GM19372 (cell line): ENCODE measurements at regions not wholly inside any gene's neighbourhood (a gene's known extent, or its start where the extent isn't known, plus 50 kb on each side); places are given as distances from the start of the nearest gene placed in this dataset.

Experiments
- ATAC-seq: cut with Tn5 transposase; IDR thresholded peaks from one replicate; pipeline ENCODE4 v1.9.1; 2021; ENCODE audit warnings: mild to moderate bottlenecking, low read depth, moderate library complexity; ENCODE audit not compliant: unreplicated experiment

DNA sequence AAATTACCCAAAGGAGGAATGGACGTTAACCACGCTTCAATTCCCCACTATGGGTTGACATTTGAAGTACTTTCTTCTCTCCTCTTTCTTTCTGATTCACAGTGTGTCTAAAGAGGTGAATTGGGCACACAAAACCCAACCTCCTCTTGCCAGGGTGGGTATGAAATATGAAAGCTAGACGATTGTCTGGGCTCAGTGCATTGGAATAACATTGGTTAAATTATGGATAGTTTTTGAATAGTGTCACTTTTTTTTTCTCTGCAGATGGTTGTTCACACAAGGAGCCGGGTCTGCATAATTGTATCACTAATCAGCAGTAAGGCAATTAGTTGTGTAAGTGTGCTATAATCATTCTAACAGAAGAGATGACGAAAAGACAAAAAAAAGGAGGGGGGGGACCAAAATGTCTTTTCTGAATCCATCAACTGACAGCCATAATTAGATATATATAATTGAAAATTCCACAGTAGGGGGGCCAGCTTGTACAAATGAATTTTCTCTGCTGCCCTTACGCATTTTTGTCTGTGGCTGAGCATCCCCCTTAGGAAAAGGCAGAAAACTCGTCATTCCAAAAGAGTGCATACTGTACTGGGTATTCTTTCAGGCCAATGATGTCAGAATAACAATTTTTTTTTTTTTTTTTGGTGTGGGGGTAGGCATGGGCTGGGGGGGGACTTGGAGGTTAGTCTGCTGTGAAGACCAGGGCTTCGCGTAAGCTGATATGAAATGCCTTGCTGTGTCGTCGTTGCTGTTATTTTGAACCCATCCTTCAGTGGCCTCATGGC, 307.5 kb upstream of the SALL1 start:
- no peak for ATAC-seq

- no peak for ATAC-seq
These were observed 306.7 kb upstream of the SALL1 start for GRCh38 chr16:51457775-51458174.

DNA sequence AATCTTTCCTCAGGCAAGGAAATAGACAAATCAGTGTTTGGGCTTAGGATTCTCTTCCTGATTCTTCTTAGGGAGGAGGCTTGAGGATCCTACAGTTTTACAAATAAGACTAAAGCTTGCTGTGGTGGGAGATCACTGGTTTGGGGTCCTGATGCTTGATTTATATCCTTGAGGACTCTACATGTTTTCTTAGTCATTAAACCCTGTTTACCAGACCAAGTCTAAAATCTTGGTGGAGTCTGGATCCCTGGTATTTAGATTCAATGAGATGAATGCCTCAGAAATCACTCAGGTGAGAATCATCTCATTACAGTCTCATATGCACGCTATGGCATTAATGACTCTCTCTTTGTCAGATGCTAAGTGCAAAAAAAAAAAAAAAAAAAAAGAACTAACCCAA, 304.3 kb upstream of the SALL1 start:
- ATAC-seq = no peak

- no peak for ATAC-seq
These were observed 302.2 kb upstream of the SALL1 start for GRCh38 chr16:51453251-51453650.

DNA sequence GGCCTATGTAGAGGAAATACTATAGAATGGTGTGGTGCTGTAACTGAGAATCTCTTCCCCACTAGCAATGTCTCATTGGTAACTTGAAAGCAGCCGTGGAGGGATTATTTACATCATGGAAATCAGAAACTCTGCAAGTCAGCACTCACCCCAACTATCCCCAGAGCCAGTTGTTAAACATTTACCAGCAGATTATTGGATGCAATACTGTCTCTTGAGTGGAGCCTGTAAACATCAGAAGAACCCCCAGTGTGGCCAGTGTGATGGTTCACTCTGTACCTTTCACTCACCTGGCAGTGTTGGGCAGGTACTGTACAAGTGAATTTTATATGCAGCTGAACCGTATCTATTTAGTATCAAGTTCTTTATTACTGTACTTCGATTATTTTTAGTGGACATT, 299.8 kb upstream of the SALL1 start:
- no peak for ATAC-seq

- ATAC-seq = no peak
These were observed 299.3 kb upstream of the SALL1 start for GRCh38 chr16:51450376-51450775.

DNA sequence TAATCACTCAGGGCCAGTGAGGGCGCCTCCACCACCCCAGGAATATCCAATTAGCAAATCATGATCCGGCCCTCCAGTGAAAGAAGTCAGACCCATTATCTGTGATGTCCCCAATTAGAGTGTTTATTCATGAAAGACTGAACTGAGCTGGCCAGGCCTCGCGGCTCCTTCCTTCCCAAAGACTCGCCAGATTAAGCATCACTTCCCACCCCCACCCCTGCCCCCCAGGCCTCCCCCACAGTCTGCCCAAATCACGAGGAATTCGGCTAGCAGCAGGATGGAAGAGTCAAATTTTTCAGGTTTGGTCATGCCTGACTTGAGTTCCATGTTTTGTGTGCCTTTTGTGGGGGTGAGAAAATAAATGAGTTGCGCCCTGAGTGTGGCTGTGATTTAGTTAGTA, 298.4 kb upstream of the SALL1 start:
- no peak for ATAC-seq

- no peak for ATAC-seq
These were observed 294.2 kb upstream of the SALL1 start for GRCh38 chr16:51445250-51445649.

DNA sequence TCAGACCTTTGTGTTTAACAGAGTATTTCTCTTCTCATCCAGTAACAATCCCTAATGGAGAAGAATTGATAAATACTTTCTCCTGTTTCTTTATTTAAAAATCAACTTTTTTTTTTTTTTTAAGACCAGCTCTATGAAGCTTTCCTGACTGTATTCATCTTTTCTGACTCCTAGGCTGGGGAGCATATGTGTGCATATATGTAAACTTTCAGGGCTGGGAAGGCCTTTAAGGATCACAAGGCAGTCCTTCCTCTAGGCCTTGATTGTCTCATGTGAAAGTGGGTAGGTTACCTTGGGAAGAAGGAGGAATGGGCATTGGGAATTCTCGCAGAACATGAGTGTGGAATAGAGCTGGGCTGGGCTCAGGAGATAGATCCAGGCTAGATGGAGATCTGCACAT, 292.9 kb upstream of the SALL1 start:
- ATAC-seq = no peak

DNA sequence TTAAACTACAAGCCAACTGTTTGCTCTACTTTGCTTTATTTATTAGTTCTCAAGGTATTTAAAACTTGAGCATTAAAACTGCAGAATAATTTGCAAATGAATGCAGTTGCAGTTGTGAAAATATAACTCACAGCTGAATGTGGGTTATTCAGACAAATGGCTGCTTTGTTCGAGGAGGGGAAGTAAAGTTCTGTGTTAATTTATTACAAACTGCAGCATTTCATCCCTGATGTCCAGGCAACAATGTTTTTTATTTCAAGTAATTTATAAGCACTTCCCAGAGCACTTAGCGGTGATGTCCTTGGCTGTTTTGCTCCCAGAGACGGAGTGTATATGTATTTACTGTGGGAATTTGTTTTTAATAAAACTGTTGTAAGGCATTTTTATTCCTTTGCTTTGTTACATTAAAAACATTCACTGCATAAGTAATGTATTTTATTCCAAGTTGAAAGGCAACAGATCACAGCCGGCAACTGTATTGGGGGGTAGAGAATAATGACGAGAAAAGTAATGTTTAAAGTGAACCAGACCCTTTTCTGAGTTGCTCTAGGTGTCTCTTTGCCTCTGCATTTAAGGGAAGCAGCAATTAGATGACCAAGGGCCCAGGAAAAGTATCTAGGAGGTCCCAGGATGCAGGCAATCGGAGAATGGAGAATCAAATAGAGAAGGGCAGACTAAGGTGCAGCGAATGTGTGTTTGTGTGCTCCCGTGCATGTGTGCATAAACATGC, 291.2 kb upstream of the SALL1 start:
- no peak for ATAC-seq

GRCh38 chr16:51440131-51440889, 289.2 kb upstream of the SALL1 start:
- no peak for ATAC-seq

DNA sequence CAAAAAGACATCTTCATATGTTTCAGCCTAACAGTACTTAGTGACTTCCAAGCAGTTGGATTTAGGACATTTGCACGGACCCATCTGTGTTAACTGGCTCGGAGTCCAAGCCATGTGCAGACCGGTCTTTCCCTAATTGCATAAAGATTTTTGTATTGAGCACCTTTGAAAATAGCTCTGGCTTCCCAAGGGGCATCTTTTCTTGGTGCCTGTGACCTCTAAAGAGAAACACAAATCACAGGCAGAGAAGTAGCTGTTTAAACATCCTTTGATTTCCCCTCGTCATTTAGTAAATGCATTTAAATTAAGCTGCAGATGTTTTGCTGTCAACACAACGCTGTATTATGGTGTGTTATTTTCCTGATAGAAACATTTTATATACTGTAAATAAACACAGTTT, 288.2 kb upstream of the SALL1 start:
- no peak for ATAC-seq

GRCh38 chr16:51436742-51437141, 285.7 kb upstream of the SALL1 start:
- ATAC-seq = no peak

- ATAC-seq = no peak
These were observed 283.6 kb upstream of the SALL1 start for GRCh38 chr16:51434567-51435198.

GRCh38 chr16:51433599-51433998, 282.5 kb upstream of the SALL1 start:
- no peak for ATAC-seq

GRCh38 chr16:51431517-51432241, 280.6 kb upstream of the SALL1 start:
- ATAC-seq = no peak

- ATAC-seq = no peak
These were observed 279.8 kb upstream of the SALL1 start for GRCh38 chr16:51430716-51431369.

GRCh38 chr16:51429041-51429440, 278.0 kb upstream of the SALL1 start:
- no peak for ATAC-seq

DNA sequence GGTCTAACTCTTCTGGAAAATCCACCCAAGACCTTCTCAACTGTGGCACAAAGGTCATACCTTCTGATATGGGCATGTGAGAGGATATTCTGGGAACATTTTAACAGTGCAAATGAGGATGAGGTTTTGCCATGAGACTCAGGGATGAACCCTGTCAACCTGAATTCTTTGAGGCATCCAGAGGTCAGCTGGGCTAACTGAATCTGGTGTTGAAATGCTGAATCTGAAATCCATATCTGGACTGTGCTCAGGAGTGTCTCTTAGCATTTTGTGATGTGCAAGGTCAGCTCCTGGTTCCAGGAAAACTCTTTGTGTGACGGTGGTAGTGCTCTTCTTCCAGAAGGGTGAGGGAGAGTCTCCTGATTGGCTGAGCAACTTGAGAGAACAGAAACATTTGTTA, 276.0 kb upstream of the SALL1 start:
- ATAC-seq = no peak

DNA sequence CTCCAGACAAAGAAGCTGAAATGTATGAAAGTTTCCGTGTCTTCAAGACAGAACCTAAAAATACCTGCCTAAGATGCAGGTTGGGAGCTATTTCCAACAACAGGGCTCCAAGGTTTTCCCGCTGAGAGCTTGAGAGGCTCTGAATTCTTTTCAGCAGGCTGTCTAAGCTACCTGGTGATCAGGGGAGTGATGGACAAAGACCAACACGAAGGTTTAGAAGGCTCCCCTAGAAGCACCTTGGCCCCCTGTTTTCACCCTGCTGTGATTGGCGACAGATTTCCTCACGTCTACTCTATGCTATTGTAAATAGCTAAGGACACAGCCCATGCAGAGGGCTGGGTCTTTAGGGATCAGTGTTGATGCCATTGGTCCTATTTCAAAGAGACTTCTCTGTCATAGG, 275.2 kb upstream of the SALL1 start:
- no peak for ATAC-seq
